ENCODE measurements at regions not wholly inside any gene's neighbourhood (a gene's known extent, or its start where the extent isn't known, plus 50 kb on each side); places are given as distances from the start of the nearest gene placed in this dataset.
A peak's percentile ranks its signal among the peaks of the same experiment; 100 is the strongest.

DNA sequence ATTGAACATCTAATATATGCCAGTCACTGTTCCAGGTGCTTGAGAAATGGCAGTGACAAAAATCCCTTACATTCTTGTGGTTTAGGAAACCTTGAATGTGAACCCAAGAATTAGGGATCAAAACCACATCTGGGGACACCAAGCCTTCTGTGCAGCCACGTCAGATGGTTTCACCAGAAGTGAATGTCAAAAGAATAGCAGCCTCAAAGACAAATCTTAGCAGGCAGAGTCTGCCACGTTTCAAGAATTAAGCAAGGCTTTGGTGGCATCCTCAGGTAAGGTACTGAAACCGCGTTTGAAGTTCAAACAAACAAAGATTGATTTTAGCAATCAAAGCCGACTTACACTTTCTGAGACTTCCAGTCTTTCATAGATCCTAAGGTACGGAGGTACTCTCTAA, 225.5 kb upstream of the GNAI1 start:
- Histone ChIP-seq H3K4me1 (peaks cover 3% of the 10 kb centered on the region; the same call in 1 of the 2 replicates), H3K4me3 (no peak overlapping the region), H3K27ac (no peak overlapping the region), H3K9me3 (replicated peaks) (no peaks in the 10 kb centered on the region), H3K36me3 (no peaks in the 10 kb centered on the region), H3K27me3 (no peaks in the 10 kb centered on the region; the same call in 1 of the 2 replicates)
- no peak for DNase-seq

DNA sequence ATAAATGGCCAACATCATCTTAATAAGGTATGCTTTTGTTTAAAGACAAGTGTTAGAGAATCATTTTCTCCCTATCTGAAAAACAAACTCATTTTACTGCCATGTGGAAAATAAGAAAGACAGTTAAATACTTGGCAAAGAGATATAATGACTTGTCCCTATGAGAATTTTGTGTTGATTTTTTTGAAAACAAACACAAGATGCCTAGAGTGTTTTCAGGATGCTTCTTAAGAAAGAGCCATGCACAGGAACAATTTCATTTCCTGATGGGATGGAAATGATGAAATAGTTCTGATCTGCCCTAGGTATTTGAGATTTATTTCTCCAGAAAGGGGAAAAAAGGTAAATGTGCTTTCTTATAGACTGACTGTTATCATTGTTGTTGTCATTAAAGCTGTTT, 237.5 kb upstream of the GNAI1 start:
- no peak for DNase-seq
- Histone ChIP-seq H3K27me3 (no peaks in the 10 kb centered on the region), H3K4me3 (no peak overlapping the region), H3K27ac (no peak overlapping the region), H3K9me3 (replicated peaks) (no peaks in the 10 kb centered on the region), H3K4me1 (no peaks in the 10 kb centered on the region), H3K36me3 (no peaks in the 10 kb centered on the region)

GRCh38 chr7:79893991-79894390, 240.6 kb upstream of the GNAI1 start:
- H3K27me3 ChIP-seq, result no peaks in the 10 kb centered on the region
- no peak for DNase-seq
- H3K4me1 ChIP-seq, result no peaks in the 10 kb centered on the region
- no peak overlapping the region for H3K27ac ChIP-seq
- H3K36me3 ChIP-seq, result no peaks in the 10 kb centered on the region
- no peak overlapping the region for H3K4me3 ChIP-seq
- H3K9me3 ChIP-seq (replicated peaks), result no peaks in the 10 kb centered on the region

DNA sequence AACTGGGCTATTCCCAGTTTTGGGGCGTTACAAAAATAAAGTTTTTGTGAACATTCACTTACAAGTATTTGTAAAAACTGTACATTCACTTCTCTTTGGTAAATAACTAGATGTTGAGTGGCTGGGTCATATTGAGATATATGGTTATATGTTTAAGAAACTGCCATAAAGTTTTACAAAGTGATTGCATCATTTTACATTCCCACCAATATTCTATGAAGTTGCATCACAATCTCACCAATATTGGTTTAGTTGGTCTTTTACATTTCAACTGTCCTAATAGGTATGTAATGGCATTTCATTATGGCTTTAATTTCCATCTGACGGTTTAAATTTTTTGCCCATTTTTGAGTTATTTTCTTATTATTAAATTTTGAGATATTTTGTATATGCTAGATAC, 251.7 kb upstream of the GNAI1 start:
- Histone ChIP-seq H3K36me3 (no peaks in the 10 kb centered on the region), H3K27me3 (no peaks in the 10 kb centered on the region), H3K4me1 (no peaks in the 10 kb centered on the region), H3K4me3 (no peak overlapping the region), H3K27ac (no peak overlapping the region), H3K9me3 (replicated peaks) (no peaks in the 10 kb centered on the region)
- DNase-seq, result no peak

DNA sequence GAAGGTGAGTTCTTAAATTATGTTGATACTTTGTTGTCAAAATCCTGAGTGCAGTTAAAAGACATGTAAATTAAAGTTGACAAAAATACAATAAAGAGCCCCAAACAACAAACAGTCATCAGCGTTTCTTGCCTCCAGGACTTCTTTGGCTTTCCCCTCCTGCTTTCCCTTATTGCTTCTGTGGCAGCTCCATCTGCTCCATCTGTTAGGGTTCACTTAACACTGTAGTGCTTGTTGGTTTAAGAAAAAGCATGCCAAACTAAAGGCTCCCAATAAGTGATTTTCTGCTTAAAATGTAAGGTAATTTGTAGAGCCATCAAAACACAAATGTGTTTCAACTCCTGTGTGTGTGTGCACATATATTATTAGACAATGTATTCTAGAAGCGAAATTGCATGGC, 254.3 kb upstream of the GNAI1 start:
- Histone ChIP-seq H3K36me3 (no peaks in the 10 kb centered on the region), H3K9me3 (replicated peaks) (no peaks in the 10 kb centered on the region), H3K27me3 (no peaks in the 10 kb centered on the region), H3K4me1 (0 out of 2 replicates have a peak, but pooled peaks cover 4% of the 10 kb centered on the region), H3K4me3 (no peak overlapping the region), H3K27ac (no peak overlapping the region)
- no peak for DNase-seq

GRCh38 chr7:79877874-79878465, 256.7 kb upstream of the GNAI1 start:
- Histone ChIP-seq H3K4me1 (0 out of 2 replicates have a peak, but pooled peaks cover 4% of the 10 kb centered on the region), H3K27me3 (no peaks in the 10 kb centered on the region), H3K36me3 (no peaks in the 10 kb centered on the region), H3K4me3 (no peak overlapping the region), H3K27ac (no peak overlapping the region), H3K9me3 (replicated peaks) (no peaks in the 10 kb centered on the region)
- no peak for DNase-seq

- H3K9me3 ChIP-seq (replicated peaks), result no peaks in the 10 kb centered on the region
- 0 out of 2 replicates have a peak, but pooled peaks cover 4% of the 10 kb centered on the region for H3K4me1 ChIP-seq
- no peak overlapping the region for H3K4me3 ChIP-seq
- no peaks in the 10 kb centered on the region for H3K36me3 ChIP-seq
- peak; percentile 4 to 15 for DNase-seq
- H3K27me3 ChIP-seq, result no peaks in the 10 kb centered on the region
- H3K27ac ChIP-seq, result no peak overlapping the region
These were observed 257.8 kb upstream of the GNAI1 start for GRCh38 chr7:79876848-79877252.

GRCh38 chr7:79874797-79875196, 259.8 kb upstream of the GNAI1 start:
- Histone ChIP-seq H3K4me1 (0 out of 2 replicates have a peak, but pooled peaks cover 4% of the 10 kb centered on the region), H3K4me3 (no peak overlapping the region), H3K36me3 (no peaks in the 10 kb centered on the region), H3K9me3 (replicated peaks) (no peaks in the 10 kb centered on the region), H3K27me3 (no peaks in the 10 kb centered on the region), H3K27ac (no peak overlapping the region)
- DNase-seq, result no peak

DNA sequence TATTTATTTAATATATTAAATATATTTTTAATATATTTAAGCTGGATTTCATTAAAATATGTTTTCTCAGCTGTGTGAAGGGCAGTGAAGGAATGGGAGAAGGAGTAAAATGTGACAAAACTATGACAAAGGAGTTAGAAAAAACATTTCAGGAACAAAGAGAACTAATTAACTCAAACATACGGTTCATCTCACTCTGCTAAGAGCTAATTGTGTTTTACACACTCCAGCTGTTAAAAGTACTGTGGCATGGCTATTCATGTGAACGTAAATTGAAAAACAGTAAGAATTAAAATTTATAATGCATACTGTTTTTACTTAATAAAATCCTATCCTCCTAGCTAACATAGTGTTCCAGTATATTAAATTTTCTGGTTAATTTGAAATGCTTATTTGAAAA, 262.5 kb upstream of the GNAI1 start:
- no peak for DNase-seq

GRCh38 chr7:79868010-79868409, 266.6 kb upstream of the GNAI1 start:
- H3K4me3 ChIP-seq, result no peak overlapping the region
- H3K9me3 ChIP-seq (replicated peaks), result no peaks in the 10 kb centered on the region; the same call in 1 of the 2 replicates
- H3K27ac ChIP-seq, result no peak overlapping the region
- no peaks in the 10 kb centered on the region for H3K36me3 ChIP-seq
- no peaks in the 10 kb centered on the region for H3K4me1 ChIP-seq
- no peaks in the 10 kb centered on the region for H3K27me3 ChIP-seq
- DNase-seq, result no peak

More for the DNA sequence above, 262.5 kb upstream of the GNAI1 start:
- Histone ChIP-seq H3K9me3 (replicated peaks) (no peaks in the 10 kb centered on the region; the same call in 1 of the 2 replicates), H3K4me1 (0 out of 2 replicates have a peak, but pooled peaks cover 4% of the 10 kb centered on the region), H3K4me3 (no peak overlapping the region), H3K36me3 (no peaks in the 10 kb centered on the region), H3K27me3 (no peaks in the 10 kb centered on the region), H3K27ac (no peak overlapping the region)

- no peaks in the 10 kb centered on the region for H3K27me3 ChIP-seq
These were observed 272.0 kb upstream of the GNAI1 start for GRCh38 chr7:79862447-79863210.

GRCh38 chr7:79855172-79855571, 279.5 kb upstream of the GNAI1 start:
- H3K27me3 ChIP-seq, result no peaks in the 10 kb centered on the region

More at GRCh38 chr7:79862447-79863210, 272.0 kb upstream of the GNAI1 start:
- no peaks in the 10 kb centered on the region for H3K9me3 ChIP-seq (replicated peaks)
- no peak overlapping the region for H3K4me3 ChIP-seq
- H3K36me3 ChIP-seq, result no peaks in the 10 kb centered on the region
- H3K4me1 ChIP-seq, result no peaks in the 10 kb centered on the region
- H3K27ac ChIP-seq, result no peak overlapping the region
- no peak for DNase-seq

GRCh38 chr7:79854621-79855020, 280.0 kb upstream of the GNAI1 start:
- H3K4me3 ChIP-seq, result no peak overlapping the region
- H3K27me3 ChIP-seq, result no peaks in the 10 kb centered on the region
- no peak overlapping the region for H3K27ac ChIP-seq
- no peaks in the 10 kb centered on the region for H3K4me1 ChIP-seq
- no peaks in the 10 kb centered on the region for H3K9me3 ChIP-seq (replicated peaks)
- H3K36me3 ChIP-seq, result no peaks in the 10 kb centered on the region
- DNase-seq, result no peak

More at GRCh38 chr7:79855172-79855571, 279.5 kb upstream of the GNAI1 start:
- Histone ChIP-seq H3K9me3 (replicated peaks) (no peaks in the 10 kb centered on the region), H3K36me3 (no peaks in the 10 kb centered on the region), H3K4me1 (no peaks in the 10 kb centered on the region), H3K4me3 (no peak overlapping the region), H3K27ac (no peak overlapping the region)
- no peak for DNase-seq

- no peaks in the 10 kb centered on the region for H3K9me3 ChIP-seq (replicated peaks)
- H3K4me1 ChIP-seq, result no peaks in the 10 kb centered on the region
- no peak for DNase-seq
- no peak overlapping the region for H3K4me3 ChIP-seq
- no peak overlapping the region for H3K27ac ChIP-seq
- H3K27me3 ChIP-seq, result no peaks in the 10 kb centered on the region
- H3K36me3 ChIP-seq, result no peaks in the 10 kb centered on the region
These were observed 296.7 kb upstream of the GNAI1 start for GRCh38 chr7:79837915-79838314.

- H3K27ac ChIP-seq, result no peak overlapping the region
- no peaks in the 10 kb centered on the region for H3K4me1 ChIP-seq
- H3K4me3 ChIP-seq, result no peak overlapping the region
- no peaks in the 10 kb centered on the region for H3K9me3 ChIP-seq (replicated peaks)
- DNase-seq, result no peak
- no peaks in the 10 kb centered on the region for H3K27me3 ChIP-seq
- H3K36me3 ChIP-seq, result no peaks in the 10 kb centered on the region
These were observed 301.0 kb upstream of the GNAI1 start for GRCh38 chr7:79833616-79834015.
